IMR-90 (cell line): ENCODE measurements at regions not wholly inside any gene's neighbourhood (a gene's known extent, or its start where the extent isn't known, plus 50 kb on each side); places are given as distances from the start of the nearest gene placed in this dataset.

Experiments used
- ATAC-seq: fragments of 200-7000 bp; cut with Tn5 transposase; 2 replicates; pipeline ENCODE4 v1.9.1; 2020; ENCODE audit warnings: low read depth, mild to moderate bottlenecking, moderate library complexity
- BruUV-seq: library from RNA; stranded (reverse); fragments of 400-500 nt; replicated peaks from 2 replicates; lab custom pipeline; 2021; lab: Mats Ljungman, UMichigan
- CTCF ChIA-PET: fragments of 300-600 bp; formaldehyde crosslinking; extraction: SDS; loops from one replicate; lab custom pipeline; 2021; ENCODE audit warnings: antibody characterized with exemption; lab: Yijun Ruan, JAX
- POLR2A ChIA-PET: fragments of 300-600 bp; sonication (Branson Sonifier 250); formaldehyde crosslinking; loops from one replicate; lab custom pipeline; 2022; ENCODE audit warnings: antibody characterized with exemption; ENCODE audit not compliant: unreplicated experiment; lab: Charles Lee
- DNase-seq: peaks from one replicate; pipeline ENCODE4 v3.0.0; 2013
- H2AFZ ChIP-seq: replicated peaks from 2 replicates; pipeline ENCODE3; 2013; ENCODE audit warnings: low read length, mild to moderate bottlenecking; ENCODE audit not compliant: poor library complexity
- H2AK5ac ChIP-seq: 2 replicates; pipeline ENCODE4 v1.6.1; 2013; ENCODE audit warnings: low read depth, low read length, inconsistent platforms
- H2AK9ac ChIP-seq: replicated peaks from 2 replicates; pipeline ENCODE3; 2013; ENCODE audit warnings: mild to moderate bottlenecking, low read depth, low read length, moderate library complexity; ENCODE audit not compliant: poor library complexity
- H2BK120ac ChIP-seq: 2 replicates; pipeline ENCODE4 v1.6.1; 2013; ENCODE audit warnings: low read depth, low read length, inconsistent platforms
- H2BK15ac ChIP-seq: 3 replicates; pipeline ENCODE4 v1.6.1; 2013; ENCODE audit warnings: low read depth, low read length, inconsistent platforms
- H2BK20ac ChIP-seq: 2 replicates; pipeline ENCODE4 v1.6.1; 2013; ENCODE audit warnings: low read depth, mild to moderate bottlenecking, inconsistent platforms, low read length, moderate library complexity
- H2BK5ac ChIP-seq: 2 replicates; pipeline ENCODE4 v1.6.1; 2013; ENCODE audit warnings: mild to moderate bottlenecking, low read depth, low read length, inconsistent platforms; ENCODE audit not compliant: poor library complexity, severe bottlenecking
- H3K14ac ChIP-seq: replicated peaks from 2 replicates; pipeline ENCODE4 v1.6.1; 2013; ENCODE audit warnings: low read depth, low read length, inconsistent platforms
- H3K18ac ChIP-seq: 2 replicates; pipeline ENCODE4 v1.6.1; 2013; ENCODE audit warnings: low read depth, low read length, control low read depth
- H3K23ac ChIP-seq: 2 replicates; pipeline ENCODE4 v1.6.1; 2013; ENCODE audit warnings: low read depth, low read length, inconsistent platforms
- H3K27ac ChIP-seq: 2 replicates; pipeline ENCODE4 v1.5.1; 2013; ENCODE audit warnings: mild to moderate bottlenecking, control low read depth, low read length; ENCODE audit not compliant: insufficient read depth
- H3K27me3 ChIP-seq: 2 replicates; pipeline ENCODE4 v1.6.1; 2013; ENCODE audit warnings: low read length; ENCODE audit not compliant: control insufficient read depth, insufficient read depth
- H3K36me3 ChIP-seq: 2 replicates; pipeline ENCODE4 v1.6.1; 2013; ENCODE audit warnings: low read length, mixed read lengths; ENCODE audit not compliant: control insufficient read depth, insufficient read depth
- H3K4ac ChIP-seq: 2 replicates; pipeline ENCODE4 v1.6.1; 2013; ENCODE audit warnings: low read depth, low read length, inconsistent platforms
- H3K4me1 ChIP-seq: 2 replicates; pipeline ENCODE4 v1.6.1; 2013; ENCODE audit warnings: low read length, mixed read lengths; ENCODE audit not compliant: control insufficient read depth, insufficient read depth
- H3K4me2 ChIP-seq: 2 replicates; pipeline ENCODE4 v1.6.1; 2013; ENCODE audit warnings: low read depth, mild to moderate bottlenecking, control low read depth, low read length, moderate library complexity
- H3K4me3 ChIP-seq: 2 replicates; pipeline ENCODE4 v1.5.1; 2013; ENCODE audit warnings: low read depth, mild to moderate bottlenecking, control low read depth, low read length, moderate library complexity; ENCODE audit not compliant: insufficient read depth
- H3K56ac ChIP-seq: 2 replicates; pipeline ENCODE4 v1.6.1; 2013; ENCODE audit warnings: low read length, inconsistent platforms; ENCODE audit not compliant: insufficient read depth; ENCODE audit errors: extremely low read depth
- H3K79me1 ChIP-seq, 2 experiments: 2 replicates each; pipeline ENCODE4 v1.6.1; 2013; ENCODE audit warnings: low read length in 2 of 2, inconsistent platforms in 1 of 2, low read depth in 1 of 2
- H3K9ac ChIP-seq: 2 replicates; pipeline ENCODE4 v1.6.1; 2013; ENCODE audit warnings: low read depth, low read length, control low read depth
- H3K9me1 ChIP-seq: 2 replicates; pipeline ENCODE4 v1.6.1; 2013; ENCODE audit warnings: low read length, inconsistent platforms; ENCODE audit not compliant: insufficient read depth
- H3K9me3 ChIP-seq: 2 replicates; pipeline ENCODE4 v1.6.1; 2013; ENCODE audit warnings: low read length; ENCODE audit not compliant: control insufficient read depth, insufficient read depth
- H4K20me1 ChIP-seq: 2 replicates; pipeline ENCODE4 v1.6.1; 2013; ENCODE audit warnings: low read length, inconsistent platforms; ENCODE audit not compliant: insufficient read depth
- H4K5ac ChIP-seq: 2 replicates; pipeline ENCODE4 v1.6.1; 2013; ENCODE audit warnings: mild to moderate bottlenecking, low read depth, low read length, control low read depth
- H4K8ac ChIP-seq, 2 experiments: 2 replicates each; pipeline ENCODE4 v1.6.1; 2013; ENCODE audit warnings: low read depth in 2 of 2, low read length in 2 of 2, control low read depth in 1 of 2, inconsistent platforms in 1 of 2
- H4K91ac ChIP-seq: 2 replicates; pipeline ENCODE4 v1.6.1; 2013; ENCODE audit warnings: low read depth, low read length, inconsistent platforms; ENCODE audit not compliant: insufficient read depth
- CHD1 ChIP-seq: IDR thresholded peaks from 2 replicates; pipeline ENCODE4 v1.6.1; 2012; ENCODE audit warnings: low read depth, low read length, improper control_type of control experiment
- CTCF ChIP-seq: conservative IDR thresholded peaks from 2 replicates; pipeline ENCODE4 v1.5.1; 2012; ENCODE audit warnings: mild to moderate bottlenecking, low read depth, low read length, improper control_type of control experiment
- FOS ChIP-seq: fragments of 150-350 bp; IDR thresholded peaks from 2 replicates; pipeline ENCODE4 v1.6.1; 2016; ENCODE audit warnings: low read depth, low read length
- MAFK ChIP-seq: IDR thresholded peaks from 2 replicates; pipeline ENCODE4 v1.6.1; 2012; ENCODE audit warnings: low read depth, low read length, improper control_type of control experiment
- MAZ ChIP-seq: IDR thresholded peaks from 2 replicates; pipeline ENCODE4 v1.6.1; 2012; ENCODE audit warnings: low read depth, mild to moderate bottlenecking, low read length, improper control_type of control experiment, moderate library complexity, borderline replicate concordance
- MXI1 ChIP-seq: IDR thresholded peaks from 2 replicates; pipeline ENCODE4 v1.6.1; 2012; ENCODE audit warnings: low read depth, mild to moderate bottlenecking, low read length, moderate library complexity, borderline replicate concordance
- NFE2L2 ChIP-seq: fragments of 150-350 bp; IDR thresholded peaks from 2 replicates; pipeline ENCODE4 v1.6.1; 2016; ENCODE audit warnings: low read depth, mild to moderate bottlenecking, low read length
- POLR2A ChIP-seq: IDR thresholded peaks from 2 replicates; pipeline ENCODE4 v1.6.1; 2012; ENCODE audit warnings: mild to moderate bottlenecking, low read depth, low read length
- RAD21 ChIP-seq: IDR thresholded peaks from 2 replicates; pipeline ENCODE4 v1.6.1; 2012; ENCODE audit warnings: low read length, improper control_type of control experiment
- RCOR1 ChIP-seq: IDR thresholded peaks from 2 replicates; pipeline ENCODE4 v1.6.1; 2012; ENCODE audit warnings: mild to moderate bottlenecking, low read length, improper control_type of control experiment; ENCODE audit not compliant: insufficient replicate concordance
- RFX5 ChIP-seq: IDR thresholded peaks from 2 replicates; pipeline ENCODE4 v1.8.0; 2012; ENCODE audit warnings: low read depth, mild to moderate bottlenecking, low read length, moderate library complexity
- USF2 ChIP-seq: fragments of 150-350 bp; IDR thresholded peaks from 2 replicates; pipeline ENCODE4 v1.6.1; 2017; ENCODE audit warnings: mild to moderate bottlenecking, antibody characterized with exemption, low read length, low read depth
- WGBS, 2 experiments: methylation state at CpG; one replicate each; pipeline versions ENCODE4 v1.1.5 to v1.1.7; 2013; ENCODE audit warnings: missing lambda C conversion rate in 2 of 2; ENCODE audit not compliant: insufficient read length in 1 of 2; ENCODE audit errors: extremely low coverage in 2 of 2; 5-methylcytosine and 5-hydroxymethylcytosine counted together
- dilution Hi-C: fragments of 300-500 bp; cut with HindIII; formaldehyde crosslinking; loops from one replicate; pipeline ENCODE4 v1.14.3; 2018; ENCODE audit warnings: low sequenced_read_pairs; ENCODE audit not compliant: unreplicated experiment
- in situ Hi-C: fragments of 300-500 bp; cut with MboI; formaldehyde crosslinking; loops from 3 replicates; pipeline ENCODE4 v1.14.3; 2019; ENCODE audit warnings: low sequenced_read_pairs, inconsistent platforms, mixed read lengths
- intact Hi-C: fragments of 100-400 bp; cut with micrococcal nuclease; formaldehyde crosslinking; loops from 2 replicates; pipeline ENCODE4 v1.10.0; 2022

GRCh38 chr5:133750356-133750755 is 138.0 kb upstream of the FSTL4 start:
- no peak for ATAC-seq

More at GRCh38 chr5:133750356-133750755, 138.0 kb upstream of the FSTL4 start:
- Histone ChIP-seq H2AK5ac (no peak overlapping the region), H3K27ac (no peak overlapping the region), H3K4me2 (no peak overlapping the region), H4K91ac (no peak overlapping the region), H2BK20ac (no peak overlapping the region), H4K20me1 (no peaks in the 10 kb centered on the region), H3K4me1 (no peaks in the 10 kb centered on the region), H3K9ac (no peak overlapping the region), H3K27me3 (peaks cover 7% of the 10 kb centered on the region), H2BK120ac (no peak overlapping the region), H3K56ac (no peak overlapping the region), H3K36me3 (no peaks in the 10 kb centered on the region), H3K9me1 (no peaks in the 10 kb centered on the region), H4K5ac (no peak overlapping the region), H2BK15ac (no peak overlapping the region), H4K8ac (no peak overlapping the region), H2AK9ac (no peak overlapping the region), H3K4ac (no peak overlapping the region), H2AFZ (no peak overlapping the region), H3K14ac (no peak overlapping the region), H3K79me1 (no peaks in the 10 kb centered on the region), H3K4me3 (no peak overlapping the region), H3K18ac (no peak overlapping the region), H3K9me3 (no peaks in the 10 kb centered on the region), H2BK5ac (no peak overlapping the region), H3K23ac (no peak overlapping the region)
- dilution Hi-C loops (no loop called here), intact Hi-C loops (loop anchor here (10.0 kb wide), 1 partner anchor 194 kb away; no protein-coding TSS in a partner anchor), in situ Hi-C loops (no loop called here)
- BruUV-seq = no TSS peak
- WGBS, 2 experiments = 80% methylated on average over 2 of the region's 9 CpGs; no CpG with 5 or more reads in 1 of the 2 experiments
- DNase-seq = no peak
- ChIA-PET CTCF (no interaction called here), POLR2A (no interaction called here)
- TF ChIP-seq MAZ (no peak), RFX5 (no peak), CTCF (no peak), CHD1 (no peak), RCOR1 (no peak), USF2 (no peak), RAD21 (no peak), NFE2L2 (no peak), FOS (no peak), MXI1 (no peak), POLR2A (no peak), MAFK (no peak)
